ENCODE measurements at regions not wholly inside any gene's neighbourhood (a gene's known extent, or its start where the extent isn't known, plus 50 kb on each side); places are given as distances from the start of the nearest gene placed in this dataset.

DNA sequence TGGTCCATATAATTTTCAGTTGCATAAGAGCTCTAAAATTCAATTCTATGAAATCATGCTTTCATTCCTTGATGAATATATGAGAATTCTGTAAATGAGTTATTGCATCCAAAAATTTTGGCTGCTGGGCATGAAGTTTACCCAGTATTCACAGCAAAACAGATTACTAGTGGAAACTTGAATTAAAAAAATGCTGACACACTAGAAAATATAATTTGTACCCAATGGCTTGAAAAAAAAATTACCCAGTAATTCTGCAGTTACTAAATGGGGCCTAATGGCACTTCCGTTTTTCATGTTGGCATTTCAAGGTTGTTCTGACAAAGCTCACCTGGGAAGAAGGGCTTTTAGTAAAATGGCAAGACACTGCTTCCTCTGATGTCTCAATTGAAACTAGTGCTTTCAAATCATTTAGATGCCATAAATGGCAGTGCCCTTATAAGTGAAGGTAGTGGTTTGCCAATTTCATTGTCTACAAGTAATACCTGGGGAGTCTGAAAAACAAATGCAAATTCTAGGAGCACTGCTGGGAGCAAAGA, 343.6 kb downstream of the TDRD15 start:
- TF ChIP-seq, protein P1, sequence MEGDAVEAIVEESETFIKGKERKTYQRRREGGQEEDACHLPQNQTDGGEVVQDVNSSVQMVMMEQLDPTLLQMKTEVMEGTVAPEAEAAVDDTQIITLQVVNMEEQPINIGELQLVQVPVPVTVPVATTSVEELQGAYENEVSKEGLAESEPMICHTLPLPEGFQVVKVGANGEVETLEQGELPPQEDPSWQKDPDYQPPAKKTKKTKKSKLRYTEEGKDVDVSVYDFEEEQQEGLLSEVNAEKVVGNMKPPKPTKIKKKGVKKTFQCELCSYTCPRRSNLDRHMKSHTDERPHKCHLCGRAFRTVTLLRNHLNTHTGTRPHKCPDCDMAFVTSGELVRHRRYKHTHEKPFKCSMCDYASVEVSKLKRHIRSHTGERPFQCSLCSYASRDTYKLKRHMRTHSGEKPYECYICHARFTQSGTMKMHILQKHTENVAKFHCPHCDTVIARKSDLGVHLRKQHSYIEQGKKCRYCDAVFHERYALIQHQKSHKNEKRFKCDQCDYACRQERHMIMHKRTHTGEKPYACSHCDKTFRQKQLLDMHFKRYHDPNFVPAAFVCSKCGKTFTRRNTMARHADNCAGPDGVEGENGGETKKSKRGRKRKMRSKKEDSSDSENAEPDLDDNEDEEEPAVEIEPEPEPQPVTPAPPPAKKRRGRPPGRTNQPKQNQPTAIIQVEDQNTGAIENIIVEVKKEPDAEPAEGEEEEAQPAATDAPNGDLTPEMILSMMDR (IDR thresholded peaks at IDR 0.05): no peak
- no peak for TF ChIP-seq POLR2A (IDR thresholded peaks at IDR 0.05)

Data from testis (tissue), 2 donors.